Ovary (tissue), 7 donors: ENCODE measurements at regions not wholly inside any gene's neighbourhood (a gene's known extent, or its start where the extent isn't known, plus 50 kb on each side); places are given as distances from the start of the nearest gene placed in this dataset.

Experiments
- DNase-seq, 5 donors: peaks; one replicate each; pipeline ENCODE4 v3.0.0-alpha.2; 2019 to 2020
- H3K27ac ChIP-seq, 2 donors: fragments of 200-600 bp; one replicate each; pipeline versions ENCODE4 v1.5.1 to v1.8.0; 2019 to 2022
- H3K27me3 ChIP-seq: fragments of 200-600 bp; one replicate; pipeline ENCODE4 v1.8.0; 2022
- H3K36me3 ChIP-seq: fragments of 200-600 bp; sonication (generic); one replicate; pipeline ENCODE4 v1.5.1; 2019
- H3K4me1 ChIP-seq: one replicate; pipeline ENCODE4 v1.8.1; 2013; ENCODE audit warnings: mild to moderate bottlenecking, moderate library complexity; ENCODE audit not compliant: insufficient read depth
- H3K4me3 ChIP-seq: fragments of 200-600 bp; sonication (generic); one replicate; pipeline ENCODE4 v1.5.1; 2017
- H3K9me3 ChIP-seq, 2 donors: fragments of 200-600 bp in 1 of 2; sonication (generic) in 1 of 2; one replicate each; pipeline versions ENCODE4 v1.5.1 to v1.8.1; 2013 to 2019; ENCODE audit warnings: mild to moderate bottlenecking in 1 of 2, moderate library complexity in 1 of 2
- EP300 ChIP-seq: sonication (generic); formaldehyde crosslinking; IDR thresholded peaks from one replicate; pipeline ENCODE4 v1.6.1; 2017; ENCODE audit warnings: antibody characterized with exemption
- POLR2A ChIP-seq: fragments of 450-650 bp; IDR thresholded peaks from one replicate; pipeline ENCODE4 v1.6.1; 2017; ENCODE audit warnings: antibody characterized with exemption, mild to moderate bottlenecking, moderate library complexity
- WGBS, 3 donors: extraction: QIAGEN DNeasy Blood & Tissue Kit in 1 of 3; methylation state at CpG; one replicate each; pipeline versions ENCODE4 v1.1.5 to v1.1.7; 2013 to 2017; 5-methylcytosine and 5-hydroxymethylcytosine counted together
- intact Hi-C, 4 donors: fragments of 100-400 bp; cut with DNase I; formaldehyde crosslinking; loops; one replicate each; pipeline versions ENCODE4 v1.11.0 to v1.15.1; 2022 to 2023
- TF ChIP-seq, protein P1 (sequence below), 3 donors: fragments of 450-650 bp in 2 of 3; fragments of 200-600 bp in 1 of 3; IDR thresholded peaks; one replicate each; pipeline versions ENCODE4 v1.5.1 to v1.8.0; 2016 to 2022; ENCODE audit warnings: antibody characterized with exemption in 3 of 3, mild to moderate bottlenecking in 1 of 3
- donor health status: DM: no; HTN: no; CAD: no; lungs with moderate emphysema.
- donor health status: DM: no; HTN: no; CAD: no.
- donor health status: Bipolar disorder and iron deficiency.
- donor health status: DM: no; HTN: no; CAD: no.
- donor health status: DM: yes; HTN: yes; CAD: no.

DNA sequence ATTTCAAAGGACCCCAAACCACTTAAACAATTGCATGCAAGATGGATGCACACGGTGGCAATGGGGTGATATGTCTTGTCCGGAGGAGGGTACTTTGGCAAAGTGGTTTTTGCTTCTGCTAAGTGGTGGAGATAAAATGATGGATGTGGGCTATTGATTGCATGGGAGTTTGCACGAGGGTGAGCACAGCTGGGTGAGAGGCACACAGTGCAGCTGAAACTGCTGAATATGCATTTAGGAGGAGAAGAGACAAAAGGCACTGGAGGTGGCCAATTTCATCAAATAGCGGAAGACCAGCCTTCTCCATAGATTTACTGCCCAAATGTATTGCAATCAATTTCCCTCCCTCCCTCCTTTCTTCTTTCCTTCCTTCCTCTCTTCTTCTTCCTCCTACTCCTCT lies 414.4 kb upstream of the EEF2KMT start:
- WGBS, 3 donors = 20 to 29% (median 25%) methylated on average over 4 of the region's 4 CpGs
- no peaks in the 10 kb centered on the region for H3K9me3 ChIP-seq
- intact Hi-C loops = no loop called here
- TF ChIP-seq, protein P1, sequence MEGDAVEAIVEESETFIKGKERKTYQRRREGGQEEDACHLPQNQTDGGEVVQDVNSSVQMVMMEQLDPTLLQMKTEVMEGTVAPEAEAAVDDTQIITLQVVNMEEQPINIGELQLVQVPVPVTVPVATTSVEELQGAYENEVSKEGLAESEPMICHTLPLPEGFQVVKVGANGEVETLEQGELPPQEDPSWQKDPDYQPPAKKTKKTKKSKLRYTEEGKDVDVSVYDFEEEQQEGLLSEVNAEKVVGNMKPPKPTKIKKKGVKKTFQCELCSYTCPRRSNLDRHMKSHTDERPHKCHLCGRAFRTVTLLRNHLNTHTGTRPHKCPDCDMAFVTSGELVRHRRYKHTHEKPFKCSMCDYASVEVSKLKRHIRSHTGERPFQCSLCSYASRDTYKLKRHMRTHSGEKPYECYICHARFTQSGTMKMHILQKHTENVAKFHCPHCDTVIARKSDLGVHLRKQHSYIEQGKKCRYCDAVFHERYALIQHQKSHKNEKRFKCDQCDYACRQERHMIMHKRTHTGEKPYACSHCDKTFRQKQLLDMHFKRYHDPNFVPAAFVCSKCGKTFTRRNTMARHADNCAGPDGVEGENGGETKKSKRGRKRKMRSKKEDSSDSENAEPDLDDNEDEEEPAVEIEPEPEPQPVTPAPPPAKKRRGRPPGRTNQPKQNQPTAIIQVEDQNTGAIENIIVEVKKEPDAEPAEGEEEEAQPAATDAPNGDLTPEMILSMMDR (IDR thresholded peaks at IDR 0.05) = no peak
- no peak for TF ChIP-seq POLR2A
- no peak for TF ChIP-seq EP300
- H3K27ac ChIP-seq = no peak overlapping the region
- no peaks in the 10 kb centered on the region for H3K4me1 ChIP-seq
- no peaks in the 10 kb centered on the region for H3K27me3 ChIP-seq
- no peak overlapping the region for H3K4me3 ChIP-seq
- DNase-seq = no peak
- no peaks in the 10 kb centered on the region for H3K36me3 ChIP-seq

DNA sequence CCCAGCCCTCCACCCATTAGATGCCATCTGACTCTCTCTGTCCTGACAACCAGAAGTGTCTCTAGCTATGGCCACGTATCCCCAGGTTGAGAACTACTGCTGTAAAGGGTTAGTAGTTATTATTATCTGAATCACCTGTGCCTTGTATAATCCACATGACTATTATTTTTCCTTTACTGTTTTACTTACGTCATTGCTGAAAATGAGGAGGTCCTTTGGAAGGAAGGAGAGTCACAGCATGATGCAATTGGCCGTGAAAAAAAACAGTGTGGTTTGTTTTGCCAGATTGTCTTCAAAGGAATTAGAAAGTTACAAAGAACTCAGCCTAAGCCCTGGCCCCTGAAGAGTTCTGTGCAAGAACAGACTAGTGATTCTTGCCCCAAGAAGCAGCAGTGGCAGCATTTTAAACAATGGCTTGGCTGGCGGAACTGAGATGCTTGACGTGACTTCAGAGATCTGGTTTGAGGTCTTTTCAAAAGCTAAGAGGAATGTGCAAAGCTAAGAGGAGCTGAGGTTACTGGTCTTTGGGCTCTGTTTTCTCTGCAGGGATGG lies 413.3 kb upstream of the EEF2KMT start:
- intact Hi-C loops = no loop called here
- H3K27ac ChIP-seq = no peak overlapping the region
- H3K36me3 ChIP-seq = no peaks in the 10 kb centered on the region
- no peak overlapping the region for H3K4me3 ChIP-seq
- no peaks in the 10 kb centered on the region for H3K4me1 ChIP-seq
- TF ChIP-seq, protein P1 (IDR thresholded peaks at IDR 0.05) = no peak
- TF ChIP-seq POLR2A (no peak), EP300 (no peak)
- DNase-seq = no peak
- no peaks in the 10 kb centered on the region for H3K27me3 ChIP-seq
- 59 to 71% (median 64%) methylated on average over 5 of the region's 5 CpGs for WGBS, 3 donors
- no peaks in the 10 kb centered on the region for H3K9me3 ChIP-seq

DNA sequence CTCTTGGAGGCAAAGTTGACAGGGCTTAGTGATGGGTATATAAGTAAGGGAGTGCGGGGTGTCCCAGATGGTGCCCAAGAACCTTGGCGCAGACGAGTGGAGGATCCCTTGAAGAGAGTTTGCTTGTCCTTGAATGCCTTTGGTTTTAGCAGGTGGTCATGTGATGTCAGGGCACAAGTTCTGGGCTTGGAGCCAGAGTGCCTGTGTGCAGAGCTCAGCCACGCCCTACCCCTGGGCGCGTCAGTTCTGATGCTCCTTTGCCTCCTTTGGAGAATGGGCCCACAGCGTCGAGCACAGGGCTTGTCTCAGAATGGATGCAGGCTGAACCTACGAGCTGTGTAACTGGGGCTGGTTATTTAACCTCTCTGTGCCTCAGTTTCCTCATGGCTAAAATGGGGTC lies 412.2 kb upstream of the EEF2KMT start:
- Histone ChIP-seq H3K4me1 (no peaks in the 10 kb centered on the region), H3K27me3 (no peaks in the 10 kb centered on the region), H3K27ac (no peak overlapping the region), H3K9me3 (no peaks in the 10 kb centered on the region), H3K4me3 (no peak overlapping the region), H3K36me3 (no peaks in the 10 kb centered on the region)
- WGBS, 3 donors = 80 to 81% (median 80%) methylated on average over 9 of the region's 9 CpGs
- TF ChIP-seq EP300 (no peak), POLR2A (no peak)
- TF ChIP-seq, protein P1 (IDR thresholded peaks at IDR 0.05) = no peak
- intact Hi-C loops = no loop called here
- no peak for DNase-seq

DNA sequence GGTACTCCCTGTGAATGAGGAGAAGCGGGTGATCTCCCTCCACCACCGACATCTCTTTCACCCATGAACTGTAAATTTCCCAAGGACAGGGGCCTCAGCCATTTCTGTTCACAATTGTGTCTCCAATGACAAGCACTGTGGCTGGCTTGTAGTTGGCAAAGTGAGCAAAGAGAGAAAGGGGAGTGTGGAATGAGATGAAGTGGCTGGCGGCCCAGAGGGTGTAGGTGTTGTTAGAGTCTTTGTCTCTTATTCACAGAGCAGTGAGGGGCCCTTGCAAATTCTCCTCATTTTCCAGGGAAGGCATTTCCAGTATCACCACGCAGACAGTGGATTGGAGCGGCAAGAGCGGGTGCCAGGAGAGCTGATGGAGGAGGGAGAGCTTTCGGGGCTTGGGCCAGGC lies 411.7 kb upstream of the EEF2KMT start:
- Histone ChIP-seq H3K27ac (no peak overlapping the region), H3K4me3 (no peak overlapping the region), H3K27me3 (no peaks in the 10 kb centered on the region), H3K9me3 (no peaks in the 10 kb centered on the region), H3K4me1 (no peaks in the 10 kb centered on the region), H3K36me3 (no peaks in the 10 kb centered on the region)
- WGBS, 3 donors = 78 to 84% (median 78%) methylated on average over 7 of the region's 7 CpGs
- no peak for DNase-seq
- intact Hi-C loops = no loop called here
- TF ChIP-seq, protein P1 (IDR thresholded peaks at IDR 0.05) = no peak
- TF ChIP-seq POLR2A (no peak), EP300 (no peak)
